MM.1S (cell line): ENCODE measurements at regions not wholly inside any gene's neighbourhood (a gene's known extent, or its start where the extent isn't known, plus 50 kb on each side); places are given as distances from the start of the nearest gene placed in this dataset.

Experiments
- CTCF ChIP-seq: fragments of 300-600 bp; sonication (generic); IDR thresholded peaks from 2 replicates; pipeline ENCODE4 v1.5.1; 2016; ENCODE audit warnings: antibody characterized with exemption, low read length, mixed read lengths
- EZH2 ChIP-seq: fragments of 300-600 bp; sonication (generic); optimal IDR thresholded peaks from 2 replicates; pipeline ENCODE3; 2017; ENCODE audit warnings: low read depth, mild to moderate bottlenecking, antibody characterized with exemption, low read length, mixed read lengths
- EZH2phosphoT487 ChIP-seq: fragments of 300-600 bp; sonication (generic); IDR thresholded peaks from 2 replicates; pipeline ENCODE4 v1.6.1; 2018; ENCODE audit warnings: antibody characterized with exemption, low read length

GRCh38 chr2:153661801-153662200, 183.2 kb upstream of the RPRM start:
- TF ChIP-seq CTCF (no peak), EZH2 (no peak), EZH2phosphoT487 (no peak)
